Stimulated activated CD4-positive, alpha-beta T cell treated with anti-CD3 and anti-CD28 coated beads, Interleukin-2, amount 100 ng/mL, for 4 hours (primary cell): ENCODE measurements at regions not wholly inside any gene's neighbourhood (a gene's known extent, or its start where the extent isn't known, plus 50 kb on each side); places are given as distances from the start of the nearest gene placed in this dataset.

ENCODE experiments used
- DNase-seq: peaks from one replicate; pipeline ENCODE4 v3.0.0-alpha.2; 2020; ENCODE audit warnings: low read depth

DNA sequence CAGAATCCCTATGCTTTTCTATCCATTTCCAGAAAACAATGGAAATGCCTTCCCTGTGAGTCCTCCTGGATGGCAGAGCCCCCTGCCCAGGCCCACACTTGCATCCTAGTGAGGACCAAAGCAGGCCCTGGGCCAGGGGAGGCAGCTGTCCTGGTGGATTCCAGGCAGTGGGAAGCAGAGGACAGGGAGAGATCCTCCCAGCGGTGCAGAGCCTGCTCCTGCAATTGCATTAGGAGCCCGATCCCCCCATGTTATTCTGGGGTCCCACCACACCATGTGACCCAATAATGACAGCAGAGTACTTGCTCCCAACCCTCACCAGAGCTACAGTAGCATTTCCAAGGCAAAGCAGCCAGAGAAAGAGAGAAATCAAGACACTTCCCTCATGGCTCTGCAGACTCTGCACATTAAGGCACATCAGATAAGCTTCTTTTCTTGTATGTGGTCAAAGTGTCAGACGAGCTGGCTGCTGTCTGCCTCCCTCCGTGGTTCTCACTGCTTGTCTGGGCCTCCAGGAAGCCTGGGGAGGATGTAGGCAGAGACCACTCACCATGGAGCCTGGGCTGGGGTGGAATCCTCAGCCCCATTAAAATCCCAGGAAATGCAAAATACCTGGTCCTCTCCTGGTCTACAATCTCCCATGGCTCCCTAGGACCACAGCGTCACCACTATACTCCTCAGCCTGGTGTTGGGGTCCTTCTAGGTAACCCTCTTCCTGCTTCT is 54.9 kb upstream of the RUNX3 start:
- no peak for DNase-seq

DNA sequence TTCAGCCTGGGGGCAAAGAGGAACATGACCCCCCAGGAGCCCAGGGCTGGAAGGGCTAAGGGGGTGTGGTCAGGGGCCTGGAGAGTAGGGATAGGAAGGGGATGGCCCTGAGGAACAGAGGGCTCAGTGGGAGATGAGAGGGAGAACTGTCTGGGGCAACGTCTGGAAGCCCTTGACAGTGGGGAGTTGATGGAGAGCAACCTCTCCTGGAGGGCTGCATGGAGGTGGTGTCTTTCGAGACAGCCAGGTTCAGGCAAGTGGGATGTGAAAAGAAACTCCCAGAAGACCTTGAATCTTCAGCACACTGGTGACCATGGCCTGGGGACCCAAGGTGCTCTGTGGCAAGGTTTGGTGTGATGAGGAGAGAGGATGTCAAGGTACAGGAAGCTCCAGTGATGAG is 54.2 kb upstream of the RUNX3 start:
- DNase-seq: no peak

DNA sequence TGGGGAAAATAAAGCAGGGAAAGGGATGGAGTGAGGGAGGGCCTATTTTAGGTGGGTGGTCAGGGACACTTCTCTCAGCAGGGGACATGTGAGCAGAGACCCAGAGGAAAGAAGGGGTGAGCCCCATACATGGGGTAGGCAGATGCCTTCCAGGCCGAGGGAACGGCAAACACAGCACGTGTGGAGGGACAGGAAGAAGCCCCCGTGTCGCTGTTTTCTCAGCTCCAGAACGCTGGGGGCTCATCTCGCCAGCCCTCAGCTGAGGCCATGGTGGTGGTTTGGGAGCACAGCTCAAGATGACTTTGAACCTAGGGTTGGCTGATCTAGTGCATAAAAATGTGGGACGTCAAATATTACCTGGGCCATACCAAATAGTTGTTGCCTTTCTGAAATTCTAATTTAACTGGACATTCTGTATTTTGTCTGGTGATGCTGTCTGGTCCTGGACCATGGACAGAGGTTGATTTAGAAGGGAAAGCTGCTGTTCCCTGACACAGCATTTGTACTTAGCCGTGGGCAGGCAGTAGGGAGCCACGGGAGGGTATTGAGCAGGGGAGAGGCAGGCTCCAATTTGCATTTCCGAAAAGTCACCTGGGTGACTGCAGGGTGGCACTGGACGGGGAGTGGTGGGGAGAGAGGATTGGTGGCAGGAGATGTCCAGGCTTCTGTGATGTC is 53.1 kb upstream of the RUNX3 start:
- DNase-seq: no peak

DNA sequence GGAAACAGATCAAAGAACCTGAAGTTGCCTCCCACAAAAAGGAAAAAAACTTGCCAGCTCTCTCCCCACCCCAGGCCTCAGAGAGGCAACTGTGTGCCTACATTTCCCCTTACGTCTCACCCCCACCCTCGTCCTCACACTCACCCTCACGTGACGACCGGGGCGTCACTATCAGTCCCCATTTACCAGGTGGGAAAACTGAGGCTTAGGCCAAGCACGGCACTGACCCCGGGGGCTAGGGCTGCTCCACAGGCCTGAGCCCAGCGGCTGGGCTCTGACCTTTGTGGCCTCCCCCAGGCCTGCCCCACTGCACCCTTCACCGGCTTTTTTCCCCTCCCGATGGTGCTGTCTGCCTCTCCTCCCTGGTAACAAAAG is 51.5 kb upstream of the RUNX3 start:
- peak; percentile 59 for DNase-seq

DNA sequence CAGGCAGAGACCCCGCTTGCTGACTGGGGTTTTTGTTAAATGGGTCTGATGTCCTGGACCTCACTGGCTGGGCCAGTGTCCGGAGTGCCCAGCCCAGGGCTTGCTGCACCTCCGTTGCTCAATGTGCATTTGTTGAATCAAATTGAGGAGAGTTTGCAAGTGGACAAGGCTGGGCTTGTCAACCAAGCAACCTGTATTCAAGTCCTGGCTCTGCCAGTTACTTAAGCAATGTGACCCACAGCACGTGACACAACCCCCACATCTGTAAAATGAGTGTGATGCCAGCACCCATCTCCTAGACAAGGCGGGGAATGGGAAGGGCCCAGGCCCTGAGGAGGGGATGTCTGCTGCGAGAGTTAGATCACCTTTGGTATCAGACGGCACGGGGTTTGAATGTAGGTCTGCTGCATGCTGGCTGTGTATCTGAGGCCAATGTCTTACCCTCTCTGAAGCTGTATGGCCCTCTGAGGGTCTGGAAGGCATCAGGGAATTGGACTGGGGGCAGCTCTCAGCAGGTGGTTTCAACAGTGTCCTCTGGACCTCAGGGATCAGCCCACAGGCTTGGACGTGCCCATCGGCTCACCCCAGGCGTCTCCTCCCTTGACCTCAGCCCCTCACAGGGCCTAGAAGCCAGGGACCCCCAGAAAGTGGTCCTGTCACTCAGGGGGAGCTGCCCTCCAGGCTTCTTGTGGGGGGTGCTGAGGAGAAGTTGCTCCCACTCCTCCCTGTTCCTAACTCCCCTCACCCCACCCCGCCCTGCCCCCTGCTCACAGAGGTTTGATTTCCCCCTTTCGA is 51.0 kb upstream of the RUNX3 start:
- DNase-seq: no peak
